GM18508 (cell line): ENCODE measurements at regions not wholly inside any gene's neighbourhood (a gene's known extent, or its start where the extent isn't known, plus 50 kb on each side); places are given as distances from the start of the nearest gene placed in this dataset.
A peak's percentile ranks its signal among the peaks of the same experiment; 100 is the strongest.
"Not testable (repeated sequence)": the region's sequence is repeated elsewhere in the genome, so short reads cannot be mapped to it uniquely, and the experiment has no call there.

ENCODE experiments used
- ATAC-seq: cut with Tn5 transposase; IDR thresholded peaks from one replicate; pipeline ENCODE4 v1.9.1; 2021; ENCODE audit warnings: moderate number of reproducible peaks; ENCODE audit not compliant: insufficient read depth, unreplicated experiment

- not testable (repeated sequence) for ATAC-seq
These were observed 52.3 kb upstream of the MARK1 start for GRCh38 chr1:220475608-220476007.

DNA sequence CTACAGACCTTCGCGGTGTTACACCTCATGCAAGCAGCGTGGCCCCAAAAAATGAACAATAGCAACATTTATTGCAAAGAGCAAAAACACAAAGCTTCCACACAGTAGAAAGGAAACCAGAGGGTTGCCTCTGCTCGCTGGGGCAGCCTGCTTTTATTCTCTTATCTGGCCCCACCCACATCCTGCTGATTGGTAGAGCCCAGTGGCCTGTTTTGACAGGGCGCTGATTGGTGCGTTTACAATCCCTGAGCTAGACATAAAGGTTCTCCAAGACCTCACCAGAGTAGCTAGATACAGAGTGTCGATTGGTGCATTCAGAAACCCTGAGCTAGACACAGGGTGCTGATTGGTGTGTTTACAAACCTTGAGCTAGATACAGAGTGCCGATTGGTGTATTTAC is 52.8 kb upstream of the MARK1 start:
- ATAC-seq, result not testable (repeated sequence)

- no peak for ATAC-seq
These were observed 54.5 kb upstream of the MARK1 start for GRCh38 chr1:220473440-220473839.

GRCh38 chr1:220462752-220463151 is 65.2 kb upstream of the MARK1 start:
- no peak for ATAC-seq

- no peak for ATAC-seq
These were observed 69.0 kb upstream of the MARK1 start for GRCh38 chr1:220458936-220459335.

DNA sequence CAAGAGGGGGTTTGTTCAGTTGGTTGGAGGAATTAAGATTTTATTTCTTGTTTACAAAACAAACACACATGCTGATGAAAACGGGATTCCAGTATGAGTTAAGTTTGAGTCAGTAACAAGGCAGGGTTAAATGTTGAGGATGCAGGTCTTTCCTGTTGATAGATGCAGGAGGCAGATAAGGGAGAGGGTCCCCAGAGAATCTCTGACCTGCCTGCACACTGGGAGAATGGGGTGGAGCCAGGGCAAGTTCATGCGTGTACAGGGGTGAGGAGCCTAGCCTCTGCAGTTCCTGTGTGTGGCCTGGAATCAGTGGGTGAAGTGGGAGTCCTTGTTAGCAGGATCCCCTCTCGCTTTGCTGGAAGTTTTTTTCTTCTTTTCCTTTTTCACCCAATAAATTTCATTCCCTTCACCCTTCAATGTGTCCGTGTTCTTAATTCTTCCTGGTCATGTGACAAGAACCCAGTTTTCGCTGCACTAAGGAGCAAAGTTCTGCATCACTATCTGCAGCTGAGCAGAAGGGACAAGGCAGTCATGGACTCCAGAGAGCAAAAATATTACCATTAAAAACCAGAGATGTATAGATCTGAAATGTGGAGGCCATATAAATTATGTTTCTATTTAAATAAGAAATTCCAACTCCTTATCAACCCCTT is 69.9 kb upstream of the MARK1 start:
- ATAC-seq, result no peak

DNA sequence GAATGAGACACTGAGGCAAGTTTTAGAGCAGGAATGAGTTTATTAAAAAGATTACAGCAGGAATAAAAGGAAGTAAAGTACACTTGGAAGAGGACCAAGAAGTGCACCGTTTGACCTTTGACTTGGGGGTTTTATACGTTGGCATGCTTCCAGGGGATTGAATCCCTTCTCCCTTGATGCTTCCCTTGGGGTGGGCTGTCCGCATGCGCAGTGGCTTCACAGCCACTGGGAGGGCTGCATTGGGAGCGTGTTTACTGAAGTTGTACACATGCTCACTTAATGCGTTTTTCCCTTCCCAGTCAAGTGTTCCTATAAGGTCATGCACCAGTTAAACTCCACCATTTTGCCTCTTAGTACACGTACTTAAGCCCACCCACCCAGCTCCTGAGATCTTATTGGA is 72.4 kb upstream of the MARK1 start:
- no peak for ATAC-seq

- no peak for ATAC-seq
These were observed 73.7 kb upstream of the MARK1 start for GRCh38 chr1:220454155-220454777.

GRCh38 chr1:220453371-220453770 is 74.6 kb upstream of the MARK1 start:
- no peak for ATAC-seq

DNA sequence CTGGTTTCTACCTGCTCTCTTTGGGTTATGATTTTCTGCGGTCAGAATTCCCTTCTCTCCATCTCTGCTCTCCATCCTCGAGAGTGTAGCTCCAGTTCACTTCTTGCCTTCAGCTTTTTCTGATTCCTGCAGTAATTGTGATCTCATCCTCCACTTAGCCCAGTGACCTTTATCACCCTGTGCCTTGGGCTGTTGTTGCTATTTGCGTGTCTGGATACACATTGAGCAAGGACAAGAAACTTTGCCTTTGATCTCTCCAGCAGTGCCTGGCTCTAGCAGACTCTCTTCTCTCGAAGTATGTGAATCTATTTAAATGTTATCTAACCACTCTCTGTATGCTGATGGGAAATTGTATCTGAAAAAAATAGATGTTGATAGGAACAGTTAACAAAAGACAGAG is 76.4 kb upstream of the MARK1 start:
- ATAC-seq, result no peak

DNA sequence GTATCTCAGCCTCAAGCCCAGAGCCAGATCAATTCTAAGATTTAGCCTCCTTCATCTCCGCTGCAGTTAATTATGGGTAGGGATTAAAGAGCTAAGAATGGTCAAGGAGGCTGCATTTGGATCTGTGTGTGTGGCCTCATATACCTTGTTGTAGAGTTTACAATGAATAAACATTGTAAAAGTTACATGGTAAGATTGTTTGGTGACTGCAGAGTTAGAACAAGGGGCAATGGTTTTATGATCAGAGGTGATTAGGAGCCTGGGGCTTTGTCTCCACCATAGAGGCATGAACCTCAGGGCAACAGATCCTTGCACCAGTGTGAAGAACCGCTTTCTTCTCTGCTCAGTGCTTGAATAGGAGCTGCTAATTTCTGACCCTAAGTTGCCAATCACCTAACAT is 77.0 kb upstream of the MARK1 start:
- ATAC-seq, result no peak

- ATAC-seq, result peak; percentile 78
These were observed 79.7 kb upstream of the MARK1 start for GRCh38 chr1:220448217-220448616.

GRCh38 chr1:220444586-220444985 is 83.3 kb upstream of the MARK1 start:
- ATAC-seq, result not testable (repeated sequence)

DNA sequence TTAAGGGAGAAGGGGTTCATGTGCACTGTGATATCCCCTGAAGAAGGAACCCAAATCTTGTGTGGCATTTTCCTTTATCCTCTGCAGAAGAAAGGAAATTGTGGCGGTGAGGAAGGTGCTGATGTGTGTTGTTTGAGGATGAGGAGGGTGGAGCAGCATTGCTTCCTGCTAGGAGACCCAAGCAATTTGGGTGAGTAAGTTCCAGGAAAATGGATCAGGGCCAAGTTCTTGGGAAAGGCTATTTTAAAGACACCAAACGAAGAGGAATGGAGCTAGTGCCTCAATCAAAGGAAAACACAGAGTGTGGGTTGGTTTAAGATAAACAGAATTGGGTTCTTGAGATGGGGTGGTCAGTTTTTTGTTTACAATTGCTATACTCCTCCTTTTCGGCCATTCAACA is 86.7 kb upstream of the MARK1 start:
- no peak for ATAC-seq

- no peak for ATAC-seq
These were observed 89.2 kb upstream of the MARK1 start for GRCh38 chr1:220438741-220439140.

DNA sequence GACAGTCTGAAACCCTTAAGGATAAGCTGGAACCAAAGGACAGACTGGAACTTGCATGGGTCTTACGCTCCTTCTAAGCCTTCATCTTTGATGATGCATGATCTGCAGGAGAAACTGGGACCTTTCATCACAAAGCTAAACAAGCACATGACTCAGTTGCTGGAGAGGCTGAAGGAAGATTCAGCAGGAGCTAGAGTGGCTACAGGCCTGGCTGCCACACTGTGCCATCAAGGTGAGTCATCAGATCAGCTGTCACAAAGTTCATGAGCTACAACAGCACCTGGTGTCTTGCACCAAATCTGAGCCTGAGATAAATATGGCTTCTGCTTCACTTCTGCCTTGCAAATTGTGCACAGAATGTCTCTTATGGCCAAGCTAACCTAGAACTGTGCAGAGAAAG is 95.5 kb upstream of the MARK1 start:
- ATAC-seq, result no peak

GRCh38 chr1:220431554-220432239 is 96.2 kb upstream of the MARK1 start:
- no peak for ATAC-seq

DNA sequence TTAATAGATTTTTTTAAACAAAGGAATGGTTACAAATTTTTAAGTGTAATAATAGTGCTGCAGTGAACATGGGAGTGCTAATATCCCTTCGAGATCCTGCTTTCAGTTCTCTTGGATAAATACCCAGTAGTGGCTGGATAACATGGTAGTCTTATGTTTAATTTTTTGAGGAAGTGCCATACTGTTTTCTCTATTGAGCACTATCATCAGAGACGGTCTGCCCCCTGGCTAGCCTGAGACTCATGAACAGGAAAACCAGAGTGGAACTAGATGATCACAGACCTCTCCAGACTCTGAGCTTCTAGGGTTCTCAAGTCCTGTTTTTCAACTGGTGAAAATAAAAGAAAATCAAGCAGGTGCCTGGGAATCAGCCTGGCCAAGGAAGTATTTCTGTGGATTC is 97.3 kb upstream of the MARK1 start:
- ATAC-seq, result no peak

DNA sequence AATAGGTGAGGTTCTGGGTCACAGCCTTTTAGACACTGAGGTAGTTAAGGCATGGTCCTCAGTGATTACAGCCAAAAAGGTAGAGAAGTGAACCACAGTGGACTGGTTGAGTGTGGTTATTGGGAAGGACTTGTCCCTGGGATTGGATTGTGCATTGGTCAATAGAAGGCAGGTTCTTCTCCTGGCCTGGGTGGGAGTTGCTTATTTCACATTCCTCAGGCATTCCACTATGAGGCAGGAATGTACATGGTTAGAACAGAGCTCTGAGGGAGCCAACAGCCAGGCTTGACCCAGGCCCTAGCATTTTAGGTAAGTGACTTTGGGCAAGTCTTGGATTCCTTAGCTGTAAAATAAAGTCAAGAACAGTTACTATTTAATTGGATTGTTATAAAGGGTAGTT is 97.9 kb upstream of the MARK1 start:
- no peak for ATAC-seq

DNA sequence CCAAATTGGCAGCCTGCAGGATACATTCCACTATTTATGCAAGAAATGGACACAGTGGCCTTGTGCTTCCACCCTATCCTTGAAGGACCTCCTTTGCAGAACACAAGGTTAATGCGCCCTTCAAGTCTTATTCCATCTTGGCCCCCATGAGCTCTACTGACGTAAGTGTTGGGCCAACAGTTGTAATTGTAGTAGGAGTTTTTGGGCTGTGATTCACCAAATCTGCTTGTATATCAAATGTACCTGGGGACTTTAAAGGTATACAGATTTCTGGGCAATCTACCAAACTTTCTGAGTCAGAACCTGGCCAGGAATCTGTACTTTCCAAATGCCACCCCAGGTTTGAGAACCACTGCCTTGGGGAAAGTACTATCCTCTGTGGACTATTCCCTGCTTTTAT is 100.9 kb upstream of the MARK1 start:
- no peak for ATAC-seq

GRCh38 chr1:220425852-220426251 is 102.1 kb upstream of the MARK1 start:
- no peak for ATAC-seq

GRCh38 chr1:220421508-220421907 is 106.4 kb upstream of the MARK1 start:
- no peak for ATAC-seq
